HepG2 (cell line): ENCODE measurements at regions not wholly inside any gene's neighbourhood (a gene's known extent, or its start where the extent isn't known, plus 50 kb on each side); places are given as distances from the start of the nearest gene placed in this dataset.

Source experiments
- ATAC-seq: fragments of 200-7000 bp; cut with Tn5 transposase; 3 replicates; pipeline ENCODE4 v1.9.1; 2020; ENCODE audit warnings: mild to moderate bottlenecking, moderate library complexity
- BruUV-seq: library from RNA; stranded (reverse); fragments of 400-500 nt; replicated peaks from 2 replicates; lab custom pipeline; 2021; lab: Mats Ljungman, UMichigan
- CTCF ChIA-PET: fragments of 300-600 bp; formaldehyde crosslinking; extraction: SDS; loops from one replicate; lab custom pipeline; 2021; ENCODE audit warnings: low total read pairs, inconsistent platforms, low intra/inter-chr PET ratio; lab: Yijun Ruan, JAX
- POLR2A ChIA-PET: fragments of 350-600 bp; sonication (Branson Sonifier 250); formaldehyde crosslinking; loops from one replicate; lab custom pipeline; 2020; ENCODE audit warnings: antibody characterized with exemption, inconsistent platforms; lab: Yijun Ruan, JAX
- DNase-seq: peaks from one replicate; pipeline ENCODE4 v3.0.0-alpha.2; 2015; ENCODE audit warnings: low spot score
- FAIRE-seq: peaks from 3 replicates; lab custom pipeline; 2011; peaks lifted over from hg19 to GRCh38; lab: Jason Lieb, UNC
- H2AFZ ChIP-seq: one replicate; pipeline ENCODE4 v1.6.1; 2011; ENCODE audit warnings: low read length, inconsistent platforms
- H3K27ac ChIP-seq: fragments of 300-600 bp; 3 replicates; pipeline ENCODE4 v1.8.0; 2011; ENCODE audit warnings: mixed run types, mild to moderate bottlenecking, mixed read lengths, low read length, inconsistent platforms; ENCODE audit not compliant: insufficient read depth; ENCODE audit errors: extremely low read length
- H3K27me3 ChIP-seq, 2 experiments: fragments of 200-600 bp in 1 of 2; 2 replicates in 1 of 2; 3 replicates in 1 of 2; pipeline versions ENCODE4 v1.6.0 to v1.8.0; 2011; ENCODE audit warnings: low read length in 2 of 2, mild to moderate bottlenecking in 2 of 2, moderate library complexity in 2 of 2, inconsistent platforms in 1 of 2; ENCODE audit not compliant: insufficient read depth in 2 of 2, control insufficient read depth in 1 of 2
- H3K36me3 ChIP-seq, 2 experiments: fragments of 200-600 bp in 1 of 2; replicated peaks in 1 of 2; 2 replicates in 1 of 2; 3 replicates in 1 of 2; pipeline versions ENCODE4 v1.5.1 to v1.8.0; 2011; ENCODE audit warnings: low read length in 2 of 2, inconsistent platforms in 1 of 2; ENCODE audit not compliant: insufficient read depth in 2 of 2, control insufficient read depth in 1 of 2
- H3K4me1 ChIP-seq: 2 replicates; pipeline ENCODE4 v1.5.1; 2012; ENCODE audit warnings: low read length, inconsistent platforms; ENCODE audit not compliant: insufficient read depth
- H3K4me2 ChIP-seq: 2 replicates; pipeline ENCODE4 v1.6.0; 2011; ENCODE audit warnings: low read depth, low read length, inconsistent platforms
- H3K4me3 ChIP-seq, 3 experiments: fragments of 200-600 bp in 1 of 3; sonication (generic), shearing (Covaris generic) in 1 of 3; replicated peaks in 1 of 3; 2 replicates each; pipeline ENCODE4 v1.5.1; 2011 to 2016; ENCODE audit warnings: low read length in 3 of 3, inconsistent platforms in 2 of 3, low read depth in 2 of 3, mild to moderate bottlenecking in 2 of 3, control low read depth in 1 of 3, mixed read lengths in 1 of 3; ENCODE audit not compliant: insufficient read depth in 1 of 3
- H3K79me2 ChIP-seq: one replicate; pipeline ENCODE4 v1.6.1; 2011; ENCODE audit warnings: low read length, inconsistent platforms; ENCODE audit not compliant: insufficient read depth
- H3K9ac ChIP-seq: 2 replicates; pipeline ENCODE4 v1.6.0; 2011; ENCODE audit warnings: mild to moderate bottlenecking, low read depth, low read length, inconsistent platforms; ENCODE audit not compliant: insufficient read depth
- H3K9me3 ChIP-seq: 2 replicates; pipeline ENCODE4 v1.5.1; 2012; ENCODE audit warnings: mild to moderate bottlenecking, low read length
- H4K20me1 ChIP-seq: 2 replicates; pipeline ENCODE4 v1.6.0; 2011; ENCODE audit warnings: inconsistent platforms, mild to moderate bottlenecking, low read length, moderate library complexity; ENCODE audit not compliant: insufficient read depth
- ARNT ChIP-seq: fragments of 450-650 bp; IDR thresholded peaks from 2 replicates; pipeline ENCODE4 v1.6.1; 2017
- NR1H2 ChIP-seq: sonication (generic); formaldehyde crosslinking; IDR thresholded peaks from 2 replicates; pipeline ENCODE4 v1.8.1; 2022; ENCODE audit warnings: low read depth, missing genetic modification reagents, borderline replicate concordance
- WGBS: methylation state at CpG from one replicate; pipeline ENCODE4 v1.1.6; 2017; ENCODE audit warnings: low lambda C conversion rate; 5-methylcytosine and 5-hydroxymethylcytosine counted together
- in situ Hi-C: cut with HindIII; loops from 2 replicates; pipeline ENCODE4 v1.10.0; 2017; ENCODE audit warnings: low pct_unique_long_range_greater_than_20kb; ENCODE audit not compliant: extremely low pct_ligation_motif_present
- intact Hi-C: fragments of 100-400 bp; cut with micrococcal nuclease; formaldehyde crosslinking; loops from one replicate; pipeline ENCODE4 v1.10.0; 2022; ENCODE audit not compliant: unreplicated experiment
- TF ChIP-seq, protein P1 (sequence below): sonication (generic); formaldehyde crosslinking; IDR thresholded peaks from 2 replicates; pipeline ENCODE4 v1.8.0; 2022; ENCODE audit warnings: mild to moderate bottlenecking, missing genetic modification reagents
- TF ChIP-seq, protein P2 (sequence below): sonication (generic); formaldehyde crosslinking; IDR thresholded peaks from 2 replicates; pipeline ENCODE4 v1.4.0; 2020; ENCODE audit warnings: missing genetic modification reagents, borderline replicate concordance

DNA sequence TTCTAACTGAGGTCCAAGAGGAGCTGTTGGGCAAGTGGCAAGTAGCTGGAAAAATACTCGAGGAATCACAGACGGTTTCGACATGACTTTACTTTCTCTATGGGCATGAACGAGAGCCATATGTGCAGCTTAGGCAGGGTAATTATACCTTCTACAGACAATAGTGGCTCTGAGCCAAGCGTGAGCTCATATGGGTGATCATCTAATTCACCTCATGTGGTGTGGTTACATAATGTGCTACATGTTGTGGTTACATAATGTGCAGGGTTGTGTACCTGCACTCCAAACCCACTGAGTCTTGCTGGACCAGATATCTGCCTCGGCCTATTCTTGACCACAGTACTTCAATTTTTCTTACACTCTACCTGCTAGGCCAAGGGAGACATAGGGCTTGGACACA is 771.7 kb upstream of the EYS start (continued):
- TF ChIP-seq, protein P1, sequence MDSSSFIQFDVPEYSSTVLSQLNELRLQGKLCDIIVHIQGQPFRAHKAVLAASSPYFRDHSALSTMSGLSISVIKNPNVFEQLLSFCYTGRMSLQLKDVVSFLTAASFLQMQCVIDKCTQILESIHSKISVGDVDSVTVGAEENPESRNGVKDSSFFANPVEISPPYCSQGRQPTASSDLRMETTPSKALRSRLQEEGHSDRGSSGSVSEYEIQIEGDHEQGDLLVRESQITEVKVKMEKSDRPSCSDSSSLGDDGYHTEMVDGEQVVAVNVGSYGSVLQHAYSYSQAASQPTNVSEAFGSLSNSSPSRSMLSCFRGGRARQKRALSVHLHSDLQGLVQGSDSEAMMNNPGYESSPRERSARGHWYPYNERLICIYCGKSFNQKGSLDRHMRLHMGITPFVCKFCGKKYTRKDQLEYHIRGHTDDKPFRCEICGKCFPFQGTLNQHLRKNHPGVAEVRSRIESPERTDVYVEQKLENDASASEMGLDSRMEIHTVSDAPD (CRISPR knock-in tag), result no peak

DNA sequence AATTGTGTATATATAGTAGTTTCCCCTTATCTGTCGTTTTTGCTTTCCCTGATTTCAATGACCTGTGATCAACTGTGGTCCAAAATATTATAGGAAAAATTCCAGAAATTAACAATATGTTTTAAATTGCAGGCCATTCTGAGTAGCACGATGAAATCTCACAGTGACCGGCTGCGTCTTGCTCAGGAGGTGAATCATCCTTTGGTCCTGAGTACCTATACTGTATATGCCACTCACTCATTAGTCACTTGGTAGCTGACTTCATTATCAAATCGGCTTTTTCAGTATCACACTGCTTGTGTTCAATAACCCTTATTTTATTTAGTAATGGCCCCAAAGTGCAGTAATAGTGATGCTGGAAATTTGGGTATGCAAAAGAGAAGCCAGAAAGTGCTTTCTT is 728.3 kb upstream of the EYS start:
- DNase-seq (no peak), FAIRE-seq (no peak)
- no peaks in the 10 kb centered on the region for H3K27me3 ChIP-seq
- H3K4me2 ChIP-seq, result no peak overlapping the region
- no peak overlapping the region for H3K9ac ChIP-seq
- WGBS, result 5% methylated on average over 5 of the region's 5 CpGs
- no TSS peak for BruUV-seq
- H3K27ac ChIP-seq, result no peak overlapping the region
- TF ChIP-seq, protein P2, sequence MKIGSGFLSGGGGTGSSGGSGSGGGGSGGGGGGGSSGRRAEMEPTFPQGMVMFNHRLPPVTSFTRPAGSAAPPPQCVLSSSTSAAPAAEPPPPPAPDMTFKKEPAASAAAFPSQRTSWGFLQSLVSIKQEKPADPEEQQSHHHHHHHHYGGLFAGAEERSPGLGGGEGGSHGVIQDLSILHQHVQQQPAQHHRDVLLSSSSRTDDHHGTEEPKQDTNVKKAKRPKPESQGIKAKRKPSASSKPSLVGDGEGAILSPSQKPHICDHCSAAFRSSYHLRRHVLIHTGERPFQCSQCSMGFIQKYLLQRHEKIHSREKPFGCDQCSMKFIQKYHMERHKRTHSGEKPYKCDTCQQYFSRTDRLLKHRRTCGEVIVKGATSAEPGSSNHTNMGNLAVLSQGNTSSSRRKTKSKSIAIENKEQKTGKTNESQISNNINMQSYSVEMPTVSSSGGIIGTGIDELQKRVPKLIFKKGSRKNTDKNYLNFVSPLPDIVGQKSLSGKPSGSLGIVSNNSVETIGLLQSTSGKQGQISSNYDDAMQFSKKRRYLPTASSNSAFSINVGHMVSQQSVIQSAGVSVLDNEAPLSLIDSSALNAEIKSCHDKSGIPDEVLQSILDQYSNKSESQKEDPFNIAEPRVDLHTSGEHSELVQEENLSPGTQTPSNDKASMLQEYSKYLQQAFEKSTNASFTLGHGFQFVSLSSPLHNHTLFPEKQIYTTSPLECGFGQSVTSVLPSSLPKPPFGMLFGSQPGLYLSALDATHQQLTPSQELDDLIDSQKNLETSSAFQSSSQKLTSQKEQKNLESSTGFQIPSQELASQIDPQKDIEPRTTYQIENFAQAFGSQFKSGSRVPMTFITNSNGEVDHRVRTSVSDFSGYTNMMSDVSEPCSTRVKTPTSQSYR (CRISPR knock-in tag), result no peak
- TF ChIP-seq NR1H2 (no peak), ARNT (no peak)
- TF ChIP-seq, all 625 proteins: peak for 0
- Histone ChIP-seq H3K4me3 (no peak overlapping the region), H2AFZ (no peak overlapping the region), H3K4me1 (no peaks in the 10 kb centered on the region), H3K79me2 (no peaks in the 10 kb centered on the region), H4K20me1 (no peaks in the 10 kb centered on the region), H3K9me3 (no peaks in the 10 kb centered on the region), H3K36me3 (no peaks in the 10 kb centered on the region)
- intact Hi-C loops, result no loop called here
- CTCF ChIA-PET, result no interaction called here
- POLR2A ChIA-PET, result no interaction called here
- no peak for ATAC-seq
- in situ Hi-C loops, result no loop called here
